GM21786 (cell line): ENCODE measurements at regions not wholly inside any gene's neighbourhood (a gene's known extent, or its start where the extent isn't known, plus 50 kb on each side); places are given as distances from the start of the nearest gene placed in this dataset.
"Not testable (repeated sequence)": the region's sequence is repeated elsewhere in the genome, so short reads cannot be mapped to it uniquely, and the experiment has no call there.

Experiments used
- ATAC-seq: cut with Tn5 transposase; IDR thresholded peaks from one replicate; pipeline ENCODE4 v1.9.1; 2021; ENCODE audit not compliant: unreplicated experiment

DNA sequence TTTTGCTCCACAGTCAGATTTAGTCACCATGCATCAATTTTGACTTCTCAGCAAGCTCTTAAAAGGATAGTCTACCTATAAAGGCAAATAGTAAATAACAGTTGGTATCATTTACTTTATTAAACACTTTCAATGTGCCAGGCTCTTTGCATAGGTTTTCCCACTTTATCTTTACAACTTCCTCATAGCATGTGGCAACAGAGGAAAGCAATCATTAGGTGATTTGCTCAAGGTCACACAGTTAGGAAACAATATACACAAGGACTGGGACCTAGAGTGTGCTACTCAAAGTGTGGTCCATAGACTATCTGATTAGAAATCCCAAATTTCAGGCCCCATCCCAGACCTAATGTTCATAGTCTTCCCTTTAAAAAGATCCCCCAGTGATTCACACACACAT, 212.3 kb downstream of the MTERF1 start:
- no peak for ATAC-seq

DNA sequence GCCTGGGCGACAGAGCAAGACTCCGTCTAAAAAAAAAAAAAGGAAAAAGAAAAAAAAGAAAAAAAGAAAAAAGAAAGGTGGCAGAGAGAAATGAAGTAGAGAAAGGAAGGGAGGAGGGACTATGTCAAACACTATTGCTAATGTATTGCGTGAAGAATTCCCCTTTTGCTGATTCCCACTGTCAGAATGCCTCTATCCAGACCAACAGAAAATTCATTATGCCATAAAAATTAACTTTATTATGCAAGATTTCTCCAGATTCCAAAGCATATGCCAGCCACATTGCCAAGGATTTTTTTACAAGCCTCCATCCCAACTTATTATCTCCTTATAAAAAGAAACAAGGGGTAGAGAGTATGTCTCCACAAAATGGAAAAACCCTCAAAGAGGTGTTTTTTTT, 209.3 kb downstream of the MTERF1 start:
- ATAC-seq = no peak

DNA sequence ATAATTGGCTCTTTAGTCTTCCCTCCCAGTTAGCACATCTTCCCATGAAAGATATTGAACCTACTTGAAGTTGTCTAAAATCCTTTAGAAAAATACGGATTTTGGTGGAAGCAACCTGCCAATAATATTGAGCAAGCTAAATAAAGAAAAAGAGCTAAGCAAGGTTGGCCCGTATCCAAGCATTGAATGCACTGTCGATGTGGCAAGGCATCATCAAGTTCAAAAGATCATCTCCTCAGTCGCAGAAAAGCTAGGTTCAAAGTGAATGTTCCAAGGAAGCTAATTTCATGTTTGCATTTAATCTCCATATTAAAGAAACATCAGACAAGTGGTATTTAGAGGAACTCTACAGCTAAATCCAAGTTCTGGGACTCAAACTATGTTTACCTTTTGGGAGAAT, 206.0 kb downstream of the MTERF1 start:
- ATAC-seq = no peak

DNA sequence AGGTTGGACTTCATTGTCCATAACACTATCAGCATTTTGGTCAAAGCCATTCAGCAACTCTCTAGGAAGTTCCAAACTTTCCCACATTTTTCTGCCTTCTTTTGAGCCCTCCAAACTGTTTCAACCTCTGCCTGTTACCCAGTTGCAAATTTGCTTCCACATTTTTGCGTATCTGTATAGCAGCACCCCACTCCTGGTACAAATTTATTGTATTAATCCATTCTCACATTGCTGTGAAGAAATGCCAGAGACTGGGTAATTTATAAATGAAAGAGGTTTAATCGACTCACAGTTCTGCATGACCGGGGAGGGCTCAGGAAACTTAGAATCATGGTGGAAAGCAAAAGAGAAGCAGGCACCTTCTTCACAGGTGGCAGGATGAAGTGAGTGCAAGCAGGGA, 198.8 kb downstream of the MTERF1 start:
- no peak for ATAC-seq

DNA sequence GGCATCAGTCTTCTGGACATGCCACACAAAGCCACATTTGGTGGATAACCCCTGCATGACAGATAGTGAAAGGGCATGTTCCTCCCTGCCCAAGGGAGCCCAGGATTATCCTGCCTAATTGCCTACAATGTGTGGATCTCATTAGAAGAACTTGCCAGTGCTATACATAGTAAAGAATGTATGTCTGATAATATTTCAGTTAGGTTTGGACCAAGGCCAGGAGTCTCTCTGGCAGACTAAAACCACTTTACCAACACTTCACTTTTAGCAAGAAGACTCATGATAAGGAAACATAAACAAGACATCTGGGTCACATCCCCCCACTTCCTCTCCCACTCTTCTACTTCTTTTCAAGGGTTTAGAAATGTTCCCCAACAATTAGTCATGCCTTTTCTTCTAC, 196.7 kb downstream of the MTERF1 start:
- ATAC-seq = no peak

DNA sequence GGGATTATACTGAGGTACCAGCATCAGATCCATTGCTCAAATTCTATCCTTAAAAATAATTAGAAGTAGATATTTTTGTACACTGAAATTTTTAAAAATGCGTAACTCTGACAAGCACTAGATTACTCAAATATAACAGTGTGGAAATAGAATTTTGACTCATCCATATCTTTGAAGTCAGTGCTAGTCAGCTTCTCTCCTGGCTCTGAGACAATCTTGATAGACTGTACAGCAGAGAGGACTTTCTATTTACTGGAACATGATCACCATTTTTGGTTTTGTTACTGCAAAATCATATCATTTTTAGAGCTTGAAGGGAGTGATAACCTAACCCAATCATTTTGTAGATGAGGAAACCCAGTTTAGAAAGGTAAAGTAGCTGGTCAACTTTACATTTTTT, 195.0 kb downstream of the MTERF1 start:
- ATAC-seq = no peak

DNA sequence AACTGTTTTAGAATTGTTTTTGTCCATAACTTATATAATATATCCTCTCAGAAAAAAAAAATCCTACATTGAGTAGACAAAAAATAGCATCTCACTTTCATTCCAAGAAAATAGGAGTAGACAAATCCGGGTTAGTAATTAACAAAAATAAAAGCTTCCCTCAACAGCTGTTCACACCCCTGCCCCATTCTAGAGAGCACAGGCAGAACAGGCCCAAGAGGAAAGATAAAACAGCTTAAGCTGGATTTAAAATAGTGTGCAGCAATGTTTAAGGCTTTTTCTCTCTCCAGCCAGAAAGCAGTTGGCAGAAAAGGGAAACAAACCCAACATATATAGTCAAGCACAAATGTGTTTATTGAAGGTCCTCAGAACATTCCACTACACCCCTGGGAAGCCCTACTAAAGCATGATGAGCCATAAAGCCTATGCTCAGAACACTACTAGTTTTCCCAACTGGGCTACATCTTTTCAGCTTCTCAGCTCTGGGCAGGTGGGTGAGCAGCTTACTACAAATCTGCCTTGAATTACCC, 189.9 kb downstream of the MTERF1 start:
- no peak for ATAC-seq

DNA sequence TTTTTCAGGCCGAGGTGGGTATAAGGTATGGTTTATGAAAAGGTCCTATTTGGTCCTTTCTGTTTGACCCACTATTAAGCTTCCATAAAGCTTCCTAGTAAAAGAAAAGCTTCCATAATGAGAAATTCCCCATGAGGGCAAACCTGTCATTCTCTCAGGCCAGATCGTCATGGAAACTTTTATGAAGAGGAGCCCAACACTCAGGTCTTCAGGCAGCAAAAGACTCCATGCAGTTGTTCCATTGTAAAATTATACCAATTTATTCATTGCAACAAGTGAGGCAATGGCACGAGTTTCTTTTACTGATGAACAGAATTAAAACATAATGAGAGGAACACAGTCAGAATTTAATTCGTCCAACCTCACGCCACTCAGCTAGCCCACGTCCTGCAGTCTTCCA, 188.6 kb downstream of the MTERF1 start:
- no peak for ATAC-seq

DNA sequence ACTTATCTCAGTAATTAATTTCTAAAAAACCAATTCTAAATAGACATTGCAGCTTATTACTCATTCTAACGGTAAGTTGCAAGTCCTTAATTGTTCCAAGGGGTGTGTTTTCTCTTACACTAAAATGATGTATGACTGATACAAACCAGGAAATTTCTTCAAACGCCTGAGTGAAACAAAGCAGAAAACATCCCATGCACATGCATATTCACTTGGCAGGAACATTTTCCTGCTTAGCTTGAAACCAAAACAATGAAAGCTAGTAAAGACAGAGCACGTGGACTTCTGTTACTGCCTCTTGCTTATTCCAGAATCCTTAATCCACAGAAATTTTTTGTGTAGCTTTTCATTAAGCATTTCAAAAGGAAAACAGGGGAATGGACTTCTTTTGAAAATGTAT, 187.7 kb downstream of the MTERF1 start:
- no peak for ATAC-seq

DNA sequence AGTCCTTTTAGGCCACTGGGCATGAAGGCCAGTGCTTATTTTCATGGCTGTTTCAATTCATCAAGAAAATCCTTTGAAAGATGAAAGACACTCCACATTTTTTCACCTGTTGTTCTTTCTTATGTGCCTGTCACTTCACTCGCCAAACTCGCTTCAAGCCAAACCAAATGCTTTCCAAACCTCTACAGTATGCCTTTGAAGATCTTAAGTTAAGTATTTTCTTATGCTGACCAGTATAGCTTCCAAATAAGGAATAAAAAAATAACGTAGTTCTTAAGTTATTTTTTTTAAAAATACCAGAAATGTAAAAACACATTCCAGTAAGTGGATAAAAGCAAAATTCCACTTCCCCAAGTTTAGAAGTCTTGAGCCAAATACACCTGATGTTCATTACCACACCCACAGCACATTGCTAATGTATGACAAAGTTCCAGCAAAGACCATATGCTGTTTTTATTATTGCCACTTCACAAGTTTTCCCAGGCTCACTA, 186.1 kb downstream of the MTERF1 start:
- ATAC-seq = no peak

DNA sequence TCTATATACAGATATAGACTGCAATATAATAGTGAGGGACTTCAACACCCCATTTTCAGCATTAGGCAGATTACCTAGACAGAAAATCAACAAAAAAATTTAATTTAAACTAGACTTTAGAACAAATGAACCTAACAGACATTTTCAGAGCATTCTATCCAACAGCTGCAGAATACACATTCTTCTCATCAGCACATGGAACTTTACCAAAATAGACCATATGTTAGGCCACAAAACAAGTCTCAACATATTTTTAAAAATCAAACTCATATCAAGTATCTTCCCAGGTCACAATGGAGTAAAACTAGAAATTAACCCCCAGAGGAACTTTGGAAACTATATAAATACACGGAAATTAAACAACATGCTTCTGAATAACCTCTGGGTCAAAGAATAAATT, 169.6 kb downstream of the MTERF1 start:
- no peak for ATAC-seq

DNA sequence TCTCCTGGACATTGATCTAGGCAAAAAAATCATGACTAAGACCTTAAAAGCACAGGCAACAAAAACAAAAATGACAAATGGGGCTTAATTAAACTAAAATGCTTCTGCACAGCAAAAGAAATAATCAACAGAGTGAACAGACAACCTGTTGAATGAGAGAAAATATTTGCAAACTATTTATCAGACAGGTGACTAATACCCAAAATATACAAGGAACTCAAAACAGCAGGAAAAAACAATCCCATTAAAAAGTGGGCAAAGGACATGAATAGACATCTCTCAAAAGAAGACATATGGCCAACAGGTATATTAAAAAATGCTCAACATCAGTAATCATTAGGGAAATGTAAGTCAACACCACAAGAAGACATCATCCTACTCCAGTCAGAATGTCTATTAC, 166.8 kb downstream of the MTERF1 start:
- ATAC-seq = no peak

DNA sequence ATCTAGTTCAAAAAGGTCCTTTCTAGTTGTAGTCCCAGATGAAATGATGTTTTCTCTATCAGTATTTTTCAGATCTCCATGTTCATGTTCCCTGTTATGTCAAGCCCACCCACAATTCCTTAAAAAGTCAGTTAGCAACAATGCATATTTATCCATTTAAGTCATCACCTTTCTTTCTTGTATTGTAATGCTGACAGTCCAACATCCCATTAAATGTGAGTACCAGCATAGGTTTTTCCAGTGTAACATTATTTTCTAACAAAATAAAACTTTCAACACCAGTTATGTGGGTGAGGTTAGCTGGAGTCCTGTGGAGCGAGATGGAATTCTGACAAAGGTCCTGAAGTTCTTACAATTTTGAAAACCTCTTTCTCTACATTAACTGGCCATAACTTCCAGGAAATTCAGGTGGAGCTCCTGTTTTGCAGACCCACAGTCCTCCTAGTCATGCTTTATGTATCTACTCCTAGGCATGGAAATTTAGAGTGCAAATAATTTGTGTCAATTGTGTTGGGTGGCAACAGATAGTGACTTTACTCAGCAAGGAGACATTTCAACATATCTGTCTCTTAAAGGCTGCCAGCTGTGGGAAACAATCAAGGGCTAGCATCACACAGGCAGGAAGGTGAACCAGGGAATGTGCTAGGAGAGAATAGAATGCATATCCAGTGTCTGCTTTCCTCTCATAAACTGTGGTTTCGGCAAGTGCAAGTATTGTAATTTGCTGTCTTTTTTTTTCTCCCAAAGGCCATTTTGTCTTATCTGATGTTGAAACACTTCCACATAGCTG, 162.6 kb downstream of the MTERF1 start:
- no peak for ATAC-seq

DNA sequence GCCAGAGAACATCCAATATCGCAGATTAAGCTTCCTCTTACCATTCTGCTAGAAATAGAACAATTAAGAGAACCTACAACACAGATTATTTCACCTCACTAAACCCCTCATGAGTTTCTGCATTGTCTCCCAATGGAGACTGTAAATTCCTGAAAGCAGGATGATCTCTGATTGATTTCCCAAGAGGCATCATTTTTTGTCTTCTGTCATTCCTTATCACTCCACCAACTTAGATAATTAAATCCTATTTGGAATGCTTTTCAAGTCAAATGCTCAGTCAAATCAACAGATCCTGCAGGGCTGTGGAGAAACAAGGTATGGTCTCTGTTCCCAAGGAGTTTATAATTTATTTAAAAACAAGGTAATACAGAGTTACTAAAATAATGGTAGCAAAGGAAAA, 161.5 kb downstream of the MTERF1 start:
- ATAC-seq = no peak

DNA sequence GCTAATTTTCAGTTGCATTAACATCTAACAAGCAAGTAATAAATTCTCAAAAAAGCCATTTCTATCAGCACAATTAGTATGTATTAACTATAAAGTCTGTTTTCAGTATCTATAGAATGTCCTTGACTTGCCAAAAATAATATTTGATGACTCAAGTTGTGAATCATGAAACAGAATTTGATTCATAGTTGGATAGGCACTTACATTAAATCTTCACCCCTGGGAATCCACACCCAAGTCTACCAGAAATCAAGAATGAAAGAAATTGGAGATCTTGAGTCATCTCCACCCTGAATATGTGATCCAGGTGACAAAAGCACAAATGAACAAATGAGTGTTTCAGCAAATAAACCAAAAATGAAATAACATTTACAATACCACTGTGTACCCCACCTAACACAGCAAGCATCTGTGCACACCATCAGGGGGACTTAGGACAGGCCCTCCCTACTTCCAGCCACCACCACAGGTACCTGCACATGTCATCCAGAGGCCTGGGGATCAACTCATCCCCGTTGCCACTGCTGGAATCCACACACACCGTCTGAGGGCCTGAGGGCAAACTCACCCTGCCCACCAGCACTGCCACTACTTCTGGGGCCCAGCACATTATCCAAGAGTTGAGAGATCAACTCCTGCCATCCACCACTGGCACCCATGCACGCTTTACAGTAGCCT, 160.1 kb downstream of the MTERF1 start:
- ATAC-seq = no peak

DNA sequence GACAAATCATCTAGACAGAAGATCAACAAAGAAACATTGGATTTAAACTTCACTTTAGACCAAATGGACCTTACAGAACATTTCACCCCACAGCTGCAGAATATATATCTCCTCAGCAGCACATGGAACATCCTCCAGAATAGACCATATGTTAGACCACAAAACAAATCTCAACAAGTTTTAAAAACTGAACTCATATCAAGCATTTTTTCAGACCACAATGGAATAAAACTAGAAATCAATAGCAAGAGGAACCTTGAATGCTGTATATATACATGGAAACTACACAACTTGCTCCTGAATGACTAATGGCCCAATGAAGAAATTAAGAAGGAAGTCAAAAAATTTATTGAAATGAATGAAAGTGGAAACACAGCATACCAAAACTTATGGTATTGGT, 157.7 kb downstream of the MTERF1 start:
- ATAC-seq = no peak

DNA sequence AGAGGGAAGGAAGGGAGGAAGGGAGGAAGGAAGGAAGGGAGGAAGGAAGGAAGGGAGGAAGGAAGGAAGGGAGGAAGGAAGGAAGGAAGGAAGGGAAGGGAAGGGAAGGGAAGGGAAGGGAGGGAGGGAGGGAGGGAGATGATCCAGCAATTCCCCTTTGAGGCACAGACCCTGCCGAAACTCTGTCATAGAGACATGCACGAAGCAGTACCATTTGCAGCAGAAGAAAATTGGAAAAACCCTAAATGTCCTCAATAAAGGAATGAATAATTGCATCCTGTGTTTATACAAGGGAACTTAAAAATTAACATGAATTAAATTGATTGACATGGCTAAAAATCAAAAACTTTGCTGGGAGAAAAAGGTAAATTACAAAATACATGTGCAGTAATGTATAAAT, 151.5 kb downstream of the MTERF1 start:
- ATAC-seq = not testable (repeated sequence)

DNA sequence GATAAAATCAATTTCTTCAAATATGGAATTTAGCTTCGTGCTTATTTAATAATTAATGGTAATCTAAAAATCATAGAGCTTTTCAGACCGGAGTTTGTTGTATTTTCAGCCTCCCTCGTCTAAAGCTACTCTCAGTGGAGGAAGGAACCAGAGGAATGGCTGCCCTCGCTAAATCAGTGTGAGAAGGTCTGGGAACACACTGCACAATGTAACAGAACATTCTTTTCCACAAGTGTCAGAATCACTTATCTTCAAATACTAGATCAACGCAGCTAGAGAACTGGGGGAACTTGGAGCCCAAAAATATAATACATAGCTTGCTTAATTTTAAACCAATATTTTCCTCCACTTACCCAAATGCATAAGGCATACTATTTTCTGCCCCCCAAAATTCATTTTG, 148.5 kb downstream of the MTERF1 start:
- ATAC-seq = no peak

DNA sequence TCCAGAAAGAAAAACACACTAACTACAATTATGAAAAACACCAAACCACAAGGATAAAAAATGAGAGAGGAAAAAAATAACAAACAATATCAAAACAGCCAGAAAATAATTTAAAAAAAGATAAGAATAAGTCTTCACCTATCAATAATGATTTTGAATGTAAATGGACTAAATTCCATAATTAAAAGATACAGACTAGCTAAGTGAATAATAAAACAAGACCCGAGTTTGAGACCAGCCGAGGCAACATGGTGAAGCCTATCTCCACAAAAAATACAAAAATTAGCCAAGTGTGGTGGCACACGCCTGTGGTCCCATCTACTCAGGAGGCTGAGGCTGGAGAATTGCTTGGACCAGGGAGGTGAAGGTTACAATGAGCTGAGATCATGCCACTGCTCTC, 131.1 kb downstream of the MTERF1 start:
- no peak for ATAC-seq

DNA sequence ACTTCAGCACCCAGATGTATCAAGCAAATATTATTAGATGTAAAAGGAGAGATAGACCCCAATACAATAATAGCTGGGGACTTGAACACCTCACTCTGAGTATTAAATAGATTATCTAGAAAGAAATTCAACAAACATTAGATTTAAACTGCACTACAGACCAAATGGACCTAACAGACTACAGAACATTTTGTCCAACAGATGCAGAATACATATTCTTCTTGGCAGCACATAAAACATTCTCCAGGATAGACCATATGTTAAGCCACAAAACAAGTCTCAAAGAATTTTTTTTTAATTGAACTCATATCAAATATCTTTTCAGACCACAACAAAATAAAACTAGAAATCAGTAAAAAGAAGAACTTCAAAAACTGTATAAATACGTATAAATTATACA, 130.4 kb downstream of the MTERF1 start:
- ATAC-seq = no peak

DNA sequence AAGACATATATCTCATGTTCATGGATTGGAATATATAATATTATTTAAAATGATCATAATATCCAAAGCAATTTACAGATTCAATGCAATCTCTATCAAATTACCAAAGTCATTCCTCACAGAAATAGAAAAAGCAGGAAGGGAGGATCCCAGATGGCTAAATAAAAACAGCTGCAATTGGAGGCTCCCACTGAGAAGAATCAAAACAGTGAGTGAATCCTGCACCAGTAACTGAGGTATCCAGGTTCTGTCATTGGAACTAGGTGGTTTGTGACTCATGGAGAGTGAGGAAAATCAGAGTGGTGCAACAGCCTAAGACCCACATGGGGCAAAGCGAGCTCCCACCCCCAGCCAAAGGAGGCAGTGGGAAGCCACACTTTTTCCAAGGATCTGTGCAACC, 128.4 kb downstream of the MTERF1 start:
- no peak for ATAC-seq

DNA sequence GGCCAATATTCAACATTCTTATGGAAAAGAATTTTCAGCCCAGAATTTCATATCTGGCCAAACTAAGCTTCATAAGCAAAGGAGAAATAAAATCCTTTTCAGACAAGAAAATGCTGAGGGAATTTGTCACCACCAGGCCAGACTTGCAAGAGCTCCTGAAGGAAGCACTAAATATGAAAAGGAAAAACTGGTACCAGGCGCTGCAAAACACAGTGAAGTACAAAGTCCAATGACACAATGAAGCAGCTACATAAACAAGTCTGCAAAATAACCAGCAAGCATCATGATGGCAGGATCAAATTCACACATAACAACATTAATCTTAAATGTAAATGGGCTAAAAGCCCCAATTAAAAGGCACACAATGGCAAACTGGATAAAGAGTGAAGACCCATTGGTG, 126.2 kb downstream of the MTERF1 start:
- not testable (repeated sequence) for ATAC-seq
